Activated naive CD8-positive, alpha-beta T cell treated with anti-CD3 and anti-CD28 coated beads for 36 hours (primary cell): ENCODE measurements at regions not wholly inside any gene's neighbourhood (a gene's known extent, or its start where the extent isn't known, plus 50 kb on each side); places are given as distances from the start of the nearest gene placed in this dataset.
"Not testable (repeated sequence)": the region's sequence is repeated elsewhere in the genome, so short reads cannot be mapped to it uniquely, and the experiment has no call there.

ENCODE experiments used
- DNase-seq: peaks from one replicate; pipeline ENCODE4 v3.0.0; 2021
- H3K27ac Mint-ChIP-seq: one replicate; pipeline ENCODE4 v1.8.0; 2022; ENCODE audit warnings: mild to moderate bottlenecking, moderate library complexity, mixed read lengths
- H3K27me3 Mint-ChIP-seq: one replicate; pipeline ENCODE4 v1.8.0; 2022; ENCODE audit warnings: mild to moderate bottlenecking, mixed read lengths
- H3K36me3 Mint-ChIP-seq: one replicate; pipeline ENCODE4 v1.8.0; 2021; ENCODE audit warnings: mild to moderate bottlenecking, mixed read lengths
- H3K4me1 Mint-ChIP-seq: one replicate; pipeline ENCODE4 v1.8.0; 2021; ENCODE audit warnings: mixed read lengths
- H3K4me3 Mint-ChIP-seq: one replicate; pipeline ENCODE4 v1.8.0; 2022; ENCODE audit warnings: mild to moderate bottlenecking, moderate library complexity, mixed read lengths
- H3K9me3 Mint-ChIP-seq: one replicate; pipeline ENCODE4 v1.8.0; 2022; ENCODE audit warnings: mixed read lengths

DNA sequence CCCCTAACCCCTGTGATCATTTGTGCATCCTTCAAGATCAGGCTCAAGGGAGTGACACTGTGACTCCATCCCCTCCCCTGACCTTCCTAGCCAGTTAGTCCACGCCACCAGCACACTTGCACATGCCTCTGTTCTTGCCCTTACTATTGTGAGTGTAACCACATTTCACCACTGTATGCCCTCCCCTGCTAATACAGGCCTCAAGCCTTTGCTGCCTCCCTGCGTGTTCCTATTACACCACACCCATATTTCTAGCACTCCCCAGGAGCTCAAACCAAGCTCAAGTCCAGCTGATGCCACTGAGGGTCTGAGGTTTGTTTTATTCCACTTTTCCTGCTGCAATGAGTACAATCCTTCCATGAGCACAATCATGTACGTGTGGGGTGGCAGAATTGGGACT lies 119.3 kb upstream of the FOXN2 start:
- Mint-ChIP-seq H3K36me3 (no peaks in the 10 kb centered on the region), H3K4me1 (no peaks in the 10 kb centered on the region), H3K4me3 (no peak overlapping the region), H3K27ac (no peak overlapping the region), H3K9me3 (no peaks in the 10 kb centered on the region), H3K27me3 (no peaks in the 10 kb centered on the region)
- DNase-seq, result no peak

DNA sequence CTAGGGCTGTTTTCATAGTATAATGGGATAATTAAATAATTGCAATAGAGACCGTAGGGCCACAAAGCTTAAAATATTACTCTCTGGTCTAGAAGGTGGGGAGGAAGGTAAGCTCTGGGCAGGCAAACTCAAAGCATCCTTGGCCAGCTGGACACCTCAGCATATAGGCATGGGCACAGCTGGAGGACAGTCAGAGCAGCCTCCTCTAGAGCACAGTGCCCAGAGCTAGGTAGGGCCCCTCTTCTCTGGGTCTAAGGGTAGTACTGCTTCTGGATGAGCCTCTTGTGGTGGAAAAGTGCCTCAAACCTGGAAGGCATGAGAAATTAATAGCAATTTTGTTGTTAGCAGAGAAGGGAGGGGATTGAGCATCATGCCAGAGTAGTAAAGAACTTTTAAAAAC lies 116.9 kb upstream of the FOXN2 start:
- Mint-ChIP-seq H3K36me3 (no peaks in the 10 kb centered on the region), H3K9me3 (no peaks in the 10 kb centered on the region), H3K27me3 (no peaks in the 10 kb centered on the region), H3K4me1 (no peaks in the 10 kb centered on the region), H3K27ac (no peak overlapping the region), H3K4me3 (no peak overlapping the region)
- DNase-seq, result no peak

DNA sequence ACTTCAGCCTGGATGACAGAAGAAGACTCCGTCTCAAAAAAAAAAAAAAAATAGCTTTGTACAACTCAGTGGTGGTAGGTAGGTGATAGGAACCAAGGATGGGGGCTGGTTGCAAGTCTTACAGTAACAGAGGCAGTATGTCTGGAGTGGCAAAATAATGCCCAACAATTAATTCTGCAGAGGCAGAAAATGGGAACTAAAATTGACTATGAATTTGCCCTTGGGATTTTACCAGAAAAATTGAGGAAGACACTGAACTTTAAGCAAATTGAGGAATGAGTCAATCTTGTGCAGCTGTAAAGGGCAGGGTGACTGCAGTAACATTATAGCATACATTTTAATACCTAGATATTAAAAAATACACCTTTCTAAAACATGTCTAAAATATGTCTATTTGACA lies 116.1 kb upstream of the FOXN2 start:
- no peak for DNase-seq
- H3K4me3 Mint-ChIP-seq, result no peak overlapping the region
- no peaks in the 10 kb centered on the region for H3K4me1 Mint-ChIP-seq
- H3K36me3 Mint-ChIP-seq, result no peaks in the 10 kb centered on the region
- H3K27me3 Mint-ChIP-seq, result no peaks in the 10 kb centered on the region
- H3K27ac Mint-ChIP-seq, result no peak overlapping the region
- no peaks in the 10 kb centered on the region for H3K9me3 Mint-ChIP-seq

DNA sequence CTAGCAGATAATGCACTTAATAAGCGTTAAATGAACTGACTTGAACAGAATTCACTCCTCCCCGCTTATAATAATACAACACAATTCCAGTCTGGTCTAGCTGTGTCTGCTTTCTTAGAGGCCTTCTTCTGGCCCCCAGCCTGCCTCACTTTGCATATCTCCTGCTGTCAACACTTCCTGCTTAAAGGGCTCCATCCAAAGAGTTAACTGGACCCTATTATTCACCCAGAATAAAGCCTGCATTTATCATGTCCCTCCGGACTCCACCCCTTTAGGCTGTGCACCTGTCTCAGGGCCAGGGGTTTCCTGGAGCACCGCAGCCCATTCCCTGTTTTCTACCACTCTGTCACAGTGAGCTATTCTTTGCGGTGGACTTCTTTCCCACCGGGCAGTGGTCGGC lies 115.4 kb upstream of the FOXN2 start:
- Mint-ChIP-seq H3K36me3 (no peaks in the 10 kb centered on the region), H3K27me3 (no peaks in the 10 kb centered on the region), H3K9me3 (no peaks in the 10 kb centered on the region), H3K4me1 (no peaks in the 10 kb centered on the region), H3K4me3 (no peak overlapping the region), H3K27ac (no peak overlapping the region)
- DNase-seq, result no peak

DNA sequence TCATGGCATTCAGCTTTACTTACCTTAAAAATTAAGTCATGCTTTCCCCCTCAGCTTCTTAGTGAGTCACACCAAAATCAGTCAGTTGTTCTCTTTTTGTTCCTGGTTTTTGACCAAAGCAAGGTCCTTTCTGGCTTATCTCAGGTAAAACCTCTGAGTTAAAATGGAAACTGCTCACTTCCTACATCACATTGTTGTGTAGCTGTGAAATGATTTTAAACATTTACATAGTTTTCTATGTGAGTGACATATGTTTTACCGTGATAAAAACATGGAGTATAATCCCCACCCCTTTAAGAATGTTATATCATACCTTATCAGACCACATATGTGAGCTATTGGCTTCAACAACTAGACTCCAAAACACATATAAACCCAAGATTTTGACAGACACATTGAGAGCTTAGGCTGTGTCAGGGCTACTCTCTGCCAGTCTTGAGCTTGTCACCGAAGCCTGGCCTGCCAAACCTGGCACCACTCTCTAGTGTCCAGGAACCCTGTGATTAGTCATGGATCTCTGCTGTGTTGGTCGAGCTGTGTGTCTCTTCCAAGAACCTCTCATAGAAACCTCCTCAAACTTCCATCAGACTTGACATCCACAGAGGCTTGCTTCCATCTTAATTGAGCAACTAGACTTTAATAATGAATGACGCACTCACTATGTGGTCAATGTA lies 113.7 kb upstream of the FOXN2 start:
- no peak for DNase-seq
- no peak overlapping the region for H3K27ac Mint-ChIP-seq
- no peak overlapping the region for H3K4me3 Mint-ChIP-seq
- H3K4me1 Mint-ChIP-seq, result no peaks in the 10 kb centered on the region
- H3K27me3 Mint-ChIP-seq, result no peaks in the 10 kb centered on the region
- H3K36me3 Mint-ChIP-seq, result no peaks in the 10 kb centered on the region
- H3K9me3 Mint-ChIP-seq, result no peaks in the 10 kb centered on the region

DNA sequence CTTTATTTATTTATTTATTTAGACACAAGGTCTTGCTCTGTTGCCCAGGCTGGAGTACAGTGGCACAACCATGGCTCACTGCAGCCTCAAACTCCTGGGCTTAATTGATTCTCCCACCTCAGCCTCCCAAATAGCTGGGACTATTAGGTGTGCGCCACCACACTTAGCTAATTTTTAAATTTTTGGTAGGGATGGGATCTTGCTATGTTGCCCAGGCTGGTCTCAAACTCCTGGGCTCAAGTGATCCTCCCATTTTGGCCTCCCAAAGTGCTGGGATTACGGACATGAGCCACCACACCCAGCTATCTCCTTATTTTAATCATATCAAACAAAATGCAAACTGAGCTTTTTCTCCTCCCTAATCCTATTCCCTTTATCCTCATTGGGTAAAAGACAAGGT lies 113.0 kb upstream of the FOXN2 start:
- H3K9me3 Mint-ChIP-seq, H3K36me3 Mint-ChIP-seq, DNase-seq, H3K27ac Mint-ChIP-seq, H3K4me3 Mint-ChIP-seq, H3K4me1 Mint-ChIP-seq, H3K27me3 Mint-ChIP-seq: not testable (repeated sequence)

DNA sequence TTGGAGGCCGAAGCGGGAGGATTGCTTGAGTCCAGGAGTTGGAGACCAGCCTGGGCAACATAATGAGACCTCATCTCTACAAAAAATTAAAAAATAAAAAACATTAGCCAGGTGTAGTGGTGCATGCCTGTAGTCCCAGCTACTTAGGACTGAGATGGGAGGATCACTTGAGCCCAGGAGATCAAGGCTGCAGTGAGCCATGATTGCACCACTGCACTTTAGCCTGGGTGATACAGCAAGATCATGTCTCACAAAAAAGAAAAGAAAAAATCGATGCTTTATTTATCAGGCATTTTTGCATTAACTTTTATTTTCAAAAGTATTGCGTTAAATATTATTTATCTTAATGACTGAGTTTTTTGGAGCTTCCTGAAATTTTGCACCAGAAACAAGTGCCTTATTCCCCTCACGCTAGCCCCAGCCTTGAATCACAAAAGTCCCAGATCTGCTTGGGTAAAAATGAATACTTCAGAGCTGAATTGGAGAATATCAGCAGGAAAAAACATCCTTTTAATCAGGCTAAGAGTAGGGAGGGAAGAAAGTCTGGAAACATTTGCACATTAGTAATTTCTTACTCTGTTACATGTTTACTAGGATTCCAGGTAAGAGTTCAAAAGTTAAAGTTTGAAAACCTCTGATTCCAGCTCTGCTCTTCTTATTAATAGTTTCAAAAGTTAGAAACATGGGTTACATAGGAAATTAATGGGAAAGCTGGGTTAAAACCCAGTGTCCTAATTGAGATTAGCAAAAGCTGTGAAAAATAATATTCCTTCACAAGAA lies 111.4 kb upstream of the FOXN2 start:
- Mint-ChIP-seq H3K4me3 (no peak overlapping the region), H3K4me1 (no peaks in the 10 kb centered on the region), H3K27ac (no peak overlapping the region), H3K36me3 (no peaks in the 10 kb centered on the region), H3K9me3 (no peaks in the 10 kb centered on the region), H3K27me3 (no peaks in the 10 kb centered on the region)
- no peak for DNase-seq

DNA sequence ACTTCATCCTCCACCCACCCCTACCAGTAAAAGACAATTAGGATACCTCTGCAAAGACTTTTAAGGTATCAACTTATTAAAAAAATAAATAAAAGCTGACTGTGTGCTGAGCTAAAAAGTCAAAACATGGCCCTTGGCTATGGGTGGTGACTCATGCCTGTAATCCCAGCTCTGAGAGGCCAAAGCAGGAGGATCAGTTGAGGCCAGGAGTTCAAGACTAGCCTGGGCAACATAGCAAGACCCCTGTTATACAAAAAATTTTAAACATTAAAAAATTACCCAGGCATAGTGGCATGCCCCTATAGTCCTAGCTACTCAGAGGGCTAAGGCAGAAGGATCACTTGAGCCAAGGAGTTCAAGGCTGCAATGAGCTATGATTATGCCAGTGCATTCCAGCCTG lies 110.8 kb upstream of the FOXN2 start:
- H3K4me3 Mint-ChIP-seq, result no peak overlapping the region
- H3K27ac Mint-ChIP-seq, result no peak overlapping the region
- H3K27me3 Mint-ChIP-seq, result no peaks in the 10 kb centered on the region
- H3K4me1 Mint-ChIP-seq, result no peaks in the 10 kb centered on the region
- H3K36me3 Mint-ChIP-seq, result no peaks in the 10 kb centered on the region
- DNase-seq, result no peak
- H3K9me3 Mint-ChIP-seq, result no peaks in the 10 kb centered on the region

DNA sequence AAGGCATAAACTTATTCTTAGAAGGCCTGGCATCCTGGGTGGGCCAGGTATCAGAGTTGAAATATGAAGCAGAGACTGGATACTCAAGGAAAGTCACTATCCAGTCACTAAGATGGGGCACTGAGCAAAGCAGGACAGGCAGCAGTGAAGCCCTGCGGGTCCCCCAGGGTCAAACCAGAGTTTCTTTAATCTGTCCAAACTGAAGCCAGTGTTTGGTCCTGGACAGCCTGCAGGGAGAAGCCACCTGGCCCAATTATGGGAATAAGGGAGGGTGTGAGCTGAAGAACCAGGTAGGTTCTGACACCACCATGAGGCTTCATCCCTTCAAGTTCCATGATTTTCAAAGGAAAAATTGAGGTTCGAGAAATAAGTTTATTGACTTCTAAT lies 109.7 kb upstream of the FOXN2 start:
- Mint-ChIP-seq H3K36me3 (no peaks in the 10 kb centered on the region), H3K27ac (no peak overlapping the region), H3K27me3 (no peaks in the 10 kb centered on the region), H3K4me1 (peaks cover 2% of the 10 kb centered on the region), H3K9me3 (no peaks in the 10 kb centered on the region), H3K4me3 (no peak overlapping the region)
- no peak for DNase-seq

DNA sequence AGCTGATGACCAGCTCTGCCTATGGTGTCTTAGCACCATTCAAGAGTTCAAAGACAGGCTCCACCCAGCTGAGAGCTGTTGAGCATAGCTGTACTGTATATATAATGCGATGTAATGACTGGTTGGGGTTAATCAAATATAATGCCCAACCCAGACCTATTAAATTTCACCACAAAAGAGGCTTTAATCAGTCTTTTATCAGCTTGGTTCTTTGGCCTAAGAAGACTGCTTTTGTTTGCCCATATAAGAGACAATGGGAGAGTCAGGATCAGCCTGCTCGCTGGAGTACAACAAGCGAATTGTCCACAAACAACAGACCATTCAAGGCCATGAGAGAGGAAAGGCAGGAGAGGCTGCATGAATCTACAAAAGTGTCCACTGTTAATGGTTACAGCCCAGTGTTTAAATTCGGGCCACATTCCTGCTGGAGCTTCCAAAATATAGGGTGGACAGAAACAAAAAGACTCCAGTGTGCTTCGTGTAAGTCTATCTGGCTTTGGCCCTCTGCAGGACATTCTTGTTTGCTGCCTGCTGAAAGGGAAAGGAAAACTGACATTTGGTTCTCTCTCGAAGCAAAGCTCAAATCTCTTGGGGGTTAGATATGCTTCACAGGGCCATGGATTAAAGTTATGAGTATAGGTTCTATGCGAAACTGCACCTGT lies 109.2 kb upstream of the FOXN2 start:
- no peak for DNase-seq
- H3K4me1 Mint-ChIP-seq, result peaks cover 2% of the 10 kb centered on the region
- no peak overlapping the region for H3K4me3 Mint-ChIP-seq
- H3K27ac Mint-ChIP-seq, result no peak overlapping the region
- no peaks in the 10 kb centered on the region for H3K27me3 Mint-ChIP-seq
- H3K9me3 Mint-ChIP-seq, result no peaks in the 10 kb centered on the region
- H3K36me3 Mint-ChIP-seq, result no peaks in the 10 kb centered on the region

DNA sequence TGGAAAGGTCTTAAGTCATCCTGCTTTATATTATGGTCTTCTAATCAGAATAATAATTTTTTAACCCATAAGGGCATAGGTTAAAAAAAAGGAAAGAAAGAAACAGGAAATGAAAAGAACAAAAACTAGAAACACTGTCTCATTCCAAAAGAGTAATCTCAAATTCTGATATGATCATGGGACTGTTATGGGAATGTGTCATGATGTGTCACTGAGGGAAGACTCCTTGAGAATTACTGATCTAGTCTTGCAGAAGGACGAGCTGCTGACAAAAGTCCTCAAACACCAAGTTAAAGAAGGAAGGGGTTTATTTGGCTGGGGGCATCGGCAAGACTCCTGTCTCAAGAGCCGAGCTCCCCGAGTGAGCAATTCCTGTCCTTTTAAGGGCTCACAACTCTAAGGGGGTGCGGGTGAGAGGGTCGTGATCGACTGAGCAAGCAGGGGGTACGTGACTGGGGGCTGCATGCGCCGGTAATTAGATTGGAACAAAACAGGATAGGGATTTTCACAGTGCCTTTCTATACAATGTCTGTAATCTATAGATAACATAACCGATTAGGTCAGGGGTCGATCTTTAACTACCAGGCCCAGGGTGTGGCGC lies 108.3 kb upstream of the FOXN2 start:
- not testable (repeated sequence) for H3K4me1 Mint-ChIP-seq, H3K9me3 Mint-ChIP-seq, H3K36me3 Mint-ChIP-seq

DNA sequence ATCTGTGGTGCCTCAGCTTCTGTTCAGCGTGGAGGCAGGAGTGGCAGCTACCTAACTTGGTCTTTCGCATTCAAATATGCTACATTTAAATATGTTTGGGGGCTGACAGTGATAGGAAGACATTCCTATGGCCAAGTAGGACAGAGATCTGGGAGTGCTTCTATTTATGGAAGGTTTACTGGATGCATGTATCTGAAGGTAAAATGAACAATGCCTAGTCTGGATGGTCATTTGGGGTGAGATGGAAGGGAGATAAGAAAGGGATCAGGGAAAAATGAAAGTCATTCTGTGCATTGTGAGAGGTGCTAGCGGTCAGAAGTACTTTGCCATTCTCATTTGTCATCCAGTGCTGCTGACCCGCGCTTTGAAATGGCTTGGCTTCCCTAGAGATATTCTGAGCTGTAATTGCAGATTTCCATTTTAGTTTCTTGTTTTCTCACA lies 107.3 kb upstream of the FOXN2 start:
- H3K27me3 Mint-ChIP-seq, result no peaks in the 10 kb centered on the region
- DNase-seq, result no peak
- H3K36me3 Mint-ChIP-seq, result no peaks in the 10 kb centered on the region
- H3K27ac Mint-ChIP-seq, result no peak overlapping the region
- H3K9me3 Mint-ChIP-seq, result no peaks in the 10 kb centered on the region
- H3K4me1 Mint-ChIP-seq, result peaks cover 2% of the 10 kb centered on the region
- no peak overlapping the region for H3K4me3 Mint-ChIP-seq

More for the DNA sequence above, 108.3 kb upstream of the FOXN2 start:
- not testable (repeated sequence) for DNase-seq, H3K27ac Mint-ChIP-seq, H3K4me3 Mint-ChIP-seq, H3K27me3 Mint-ChIP-seq

DNA sequence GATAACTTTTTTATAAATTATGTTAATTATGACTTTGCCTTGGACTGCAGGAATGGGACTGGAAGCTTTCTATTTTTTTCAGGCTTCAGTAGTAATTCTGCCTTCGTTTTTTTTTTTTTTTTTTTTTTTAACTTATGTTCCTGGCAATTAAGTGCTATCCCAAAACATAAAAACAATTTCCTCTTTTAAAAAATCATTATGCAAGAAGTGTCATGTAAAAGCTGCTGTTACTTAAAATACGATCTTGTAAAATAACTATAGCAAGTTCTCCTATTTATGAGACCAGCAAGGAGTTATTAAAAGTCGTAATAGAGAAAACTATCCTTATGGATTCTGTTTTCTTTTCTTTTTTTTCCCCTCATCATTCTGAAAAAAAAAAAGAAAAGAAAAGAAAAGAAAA lies 106.6 kb upstream of the FOXN2 start:
- H3K9me3 Mint-ChIP-seq, result no peaks in the 10 kb centered on the region
- no peaks in the 10 kb centered on the region for H3K36me3 Mint-ChIP-seq
- no peaks in the 10 kb centered on the region for H3K27me3 Mint-ChIP-seq
- no peak for DNase-seq
- H3K4me3 Mint-ChIP-seq, result no peak overlapping the region
- H3K4me1 Mint-ChIP-seq, result peaks cover 2% of the 10 kb centered on the region
- no peak overlapping the region for H3K27ac Mint-ChIP-seq

DNA sequence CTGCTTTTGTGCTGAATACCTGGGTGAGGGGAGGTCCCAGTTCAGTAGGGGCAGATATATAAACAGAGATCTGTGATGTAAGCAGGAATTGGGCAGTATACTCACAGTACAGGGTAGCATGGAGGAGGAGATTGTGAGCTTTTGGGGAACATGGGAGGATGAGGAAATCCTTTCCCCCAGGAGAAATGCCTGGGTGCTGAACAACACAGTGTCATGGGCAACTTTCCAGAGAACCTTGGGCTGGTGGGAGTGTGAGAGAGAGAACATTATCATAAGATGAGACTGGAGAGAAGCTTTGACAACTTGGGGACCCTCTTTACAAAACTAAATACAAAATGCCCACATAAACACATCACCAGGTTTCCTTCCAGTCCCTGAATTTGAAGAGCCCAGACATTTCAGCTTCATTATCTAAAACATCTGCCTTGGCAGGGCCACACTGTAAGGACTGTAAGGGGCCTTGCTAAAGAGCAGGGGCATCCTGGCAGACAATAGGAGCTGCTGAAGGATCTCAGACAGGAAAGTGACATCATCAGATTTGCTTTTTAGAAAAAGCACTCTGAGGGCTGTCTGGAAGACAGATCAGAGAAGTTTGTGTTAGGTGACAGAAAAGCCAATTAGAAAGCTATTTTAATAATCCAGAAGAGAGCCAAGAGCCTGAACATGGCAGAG lies 105.1 kb upstream of the FOXN2 start:
- H3K9me3 Mint-ChIP-seq, result no peaks in the 10 kb centered on the region
- H3K36me3 Mint-ChIP-seq, result no peaks in the 10 kb centered on the region

DNA sequence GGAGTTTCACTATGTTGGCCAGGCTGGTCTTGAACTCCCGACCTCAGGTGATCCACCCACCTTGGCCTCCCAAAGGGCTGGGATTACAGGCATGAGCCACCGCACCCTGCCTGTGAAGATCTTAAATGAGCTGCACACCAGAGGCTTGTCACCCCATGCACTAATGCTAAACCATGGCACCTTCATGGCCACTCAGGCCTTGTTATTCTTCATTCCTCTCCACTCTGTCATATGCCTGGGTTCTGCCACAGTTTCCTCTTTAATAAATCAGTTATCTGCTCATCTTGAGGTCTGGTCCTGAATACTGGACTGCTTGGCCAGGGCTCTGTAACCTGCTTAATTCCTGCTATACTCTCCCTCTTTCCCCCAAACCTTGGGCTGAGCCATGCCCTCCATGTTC lies 104.3 kb upstream of the FOXN2 start:
- H3K9me3 Mint-ChIP-seq, result no peaks in the 10 kb centered on the region
- no peaks in the 10 kb centered on the region for H3K36me3 Mint-ChIP-seq
- no peak overlapping the region for H3K27ac Mint-ChIP-seq
- DNase-seq, result no peak
- peaks cover 2% of the 10 kb centered on the region for H3K4me1 Mint-ChIP-seq
- no peak overlapping the region for H3K4me3 Mint-ChIP-seq
- H3K27me3 Mint-ChIP-seq, result no peaks in the 10 kb centered on the region

More for the DNA sequence above, 105.1 kb upstream of the FOXN2 start:
- no peak overlapping the region for H3K27ac Mint-ChIP-seq
- no peaks in the 10 kb centered on the region for H3K27me3 Mint-ChIP-seq
- no peak overlapping the region for H3K4me3 Mint-ChIP-seq
- H3K4me1 Mint-ChIP-seq, result peaks cover 2% of the 10 kb centered on the region
- no peak for DNase-seq
